Stimulated activated CD4-positive, alpha-beta T cell treated with anti-CD3 and anti-CD28 coated beads, Interleukin-1b, Interleukin-23, amount 100 ng/mL, for 4 hours (primary cell): ENCODE measurements at regions not wholly inside any gene's neighbourhood (a gene's known extent, or its start where the extent isn't known, plus 50 kb on each side); places are given as distances from the start of the nearest gene placed in this dataset.
A peak's percentile ranks its signal among the peaks of the same experiment; 100 is the strongest.
"Not testable (repeated sequence)": the region's sequence is repeated elsewhere in the genome, so short reads cannot be mapped to it uniquely, and the experiment has no call there.

ENCODE experiments used
- DNase-seq, 2 donors: peaks; one replicate each; pipeline ENCODE4 v3.0.0-alpha.2; 2020; ENCODE audit warnings: low read depth in 2 of 2

DNA sequence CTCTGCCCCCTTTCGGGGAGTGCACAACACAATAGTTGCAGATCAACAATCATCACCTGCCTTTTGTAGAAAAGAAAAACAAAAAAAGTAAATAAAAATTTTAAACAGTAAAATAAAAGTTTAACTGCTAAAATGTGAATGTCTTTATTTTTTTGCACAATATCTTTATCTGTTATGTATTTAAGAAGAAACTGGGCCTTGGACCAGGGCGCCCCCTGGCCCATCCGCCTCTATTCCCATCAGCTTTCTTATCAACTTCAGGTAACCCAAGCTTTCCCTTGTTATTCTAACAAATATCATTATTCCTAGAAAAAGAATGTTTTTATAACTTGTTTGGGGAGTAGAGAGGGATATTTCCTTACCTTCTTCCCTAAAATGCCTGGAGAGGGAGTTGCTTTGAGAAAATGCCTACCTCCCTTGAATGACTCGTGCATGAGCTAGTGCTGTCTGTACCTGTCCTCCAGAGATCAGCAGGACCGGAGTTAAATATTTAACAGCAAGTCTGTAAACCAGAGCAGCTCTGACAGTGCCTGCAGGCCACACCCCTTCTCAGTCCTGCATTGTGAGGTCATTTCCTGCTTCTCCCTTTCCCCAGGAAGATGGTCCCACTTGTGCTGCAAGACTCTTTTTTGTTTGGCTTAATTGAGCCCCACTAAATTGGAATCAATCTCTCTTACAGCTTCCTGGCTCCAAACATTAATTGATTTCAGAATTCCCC, 192.8 kb upstream of the RGS6 start:
- no peak for DNase-seq

DNA sequence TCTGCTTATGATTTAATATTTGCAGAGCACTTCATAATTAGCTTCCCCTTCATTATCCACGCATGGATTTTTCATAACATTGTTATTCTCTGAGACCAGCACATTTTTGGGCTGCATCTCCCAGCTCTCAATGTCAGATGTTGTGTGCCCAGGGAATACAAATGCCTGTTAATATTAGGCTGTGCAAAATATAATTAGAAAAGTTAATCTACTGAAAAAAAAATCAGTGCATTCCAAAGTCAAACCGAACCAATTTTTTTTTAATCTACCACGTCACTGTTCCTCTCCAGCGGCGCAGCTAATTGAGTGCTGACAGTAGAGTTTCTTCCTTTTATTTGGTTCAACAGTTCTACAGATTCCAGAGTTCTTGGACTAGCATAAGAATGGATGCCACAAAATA, 191.0 kb upstream of the RGS6 start:
- no peak for DNase-seq

DNA sequence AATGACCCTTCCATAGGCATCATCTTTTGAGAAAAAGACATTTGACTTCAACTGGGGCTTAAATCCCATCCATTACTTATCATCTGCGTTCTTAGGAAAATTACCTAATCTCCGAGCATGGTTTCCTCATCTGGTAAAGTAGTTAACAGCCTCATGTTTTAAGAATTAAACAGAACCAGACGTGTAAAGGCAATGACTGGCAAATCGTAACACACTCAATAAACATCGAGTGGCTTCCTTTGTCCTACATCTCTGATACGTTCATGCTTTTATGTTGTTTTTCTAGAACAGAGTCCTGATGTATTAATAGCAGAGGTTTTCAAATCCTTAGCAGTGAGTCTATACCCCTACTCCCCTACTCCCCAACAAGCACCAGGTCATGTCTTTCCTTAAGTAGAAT, 189.7 kb upstream of the RGS6 start:
- no peak for DNase-seq

DNA sequence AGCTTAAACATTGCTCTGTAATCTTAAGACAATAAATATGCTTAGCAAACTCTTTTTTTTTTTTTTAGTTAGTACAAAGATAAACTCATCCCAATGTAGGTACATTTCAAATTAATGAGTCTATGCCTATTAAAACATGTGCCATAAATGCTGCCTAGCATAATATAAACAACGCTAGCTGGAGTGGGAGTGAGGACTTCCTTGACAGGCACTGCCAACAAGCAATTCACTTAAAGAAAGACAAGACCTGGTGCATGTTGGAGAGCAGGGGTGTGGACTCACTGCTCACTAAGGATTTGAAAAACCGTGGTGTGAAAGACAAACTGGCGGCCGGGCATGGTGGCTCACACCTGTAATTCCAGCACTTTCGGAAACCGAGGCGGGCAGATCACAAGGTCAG, 187.2 kb upstream of the RGS6 start:
- DNase-seq: no peak

DNA sequence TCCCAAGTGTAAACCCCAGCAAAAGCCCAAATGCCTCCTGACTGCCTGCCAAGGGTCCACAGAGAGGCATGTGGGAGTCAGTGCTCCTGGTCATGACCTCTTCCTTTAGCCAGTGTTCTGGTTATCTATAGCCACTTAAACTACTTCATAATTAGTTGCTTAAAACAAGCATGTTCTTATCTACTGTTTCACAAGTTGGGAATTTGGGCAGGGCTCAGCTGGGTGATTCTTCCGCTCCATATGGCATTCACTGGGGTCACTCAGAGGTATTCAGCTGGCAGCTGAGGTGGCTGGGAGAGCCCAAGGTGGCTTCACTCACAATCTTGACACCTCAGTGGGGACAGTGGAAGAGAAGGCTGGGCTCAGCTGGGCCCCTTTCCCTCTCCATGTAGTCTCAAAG, 184.0 kb upstream of the RGS6 start:
- DNase-seq: no peak

DNA sequence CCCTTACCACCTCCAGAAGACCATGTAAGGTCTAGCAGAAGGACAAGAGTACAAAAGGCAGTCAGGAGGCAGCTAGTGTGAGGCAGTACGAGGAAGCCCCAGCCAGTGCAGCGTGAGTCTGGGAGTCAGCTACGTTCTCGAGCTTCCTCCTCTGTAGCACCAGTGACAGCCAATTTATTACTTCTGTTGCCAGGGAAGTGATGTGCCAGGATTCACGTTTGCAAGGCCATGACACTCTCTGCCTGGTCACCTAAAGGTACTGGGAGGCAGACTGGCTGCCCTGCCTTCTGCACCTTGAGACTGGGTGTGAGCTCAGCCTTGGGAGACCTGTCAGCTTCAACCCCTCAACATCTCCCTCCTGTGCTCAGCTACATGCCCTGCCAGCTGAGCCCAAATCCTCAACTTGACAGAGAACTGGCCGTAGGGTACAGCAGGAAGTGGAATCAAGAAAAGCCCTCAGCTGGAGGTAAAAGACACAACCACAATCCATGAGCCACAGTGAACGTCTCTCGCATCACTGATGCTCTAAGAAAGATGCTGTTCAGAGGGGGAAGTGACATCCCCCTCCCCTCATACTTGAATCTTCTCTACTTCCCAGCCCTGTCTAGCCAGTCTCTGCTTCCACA, 182.5 kb upstream of the RGS6 start:
- no peak for DNase-seq

DNA sequence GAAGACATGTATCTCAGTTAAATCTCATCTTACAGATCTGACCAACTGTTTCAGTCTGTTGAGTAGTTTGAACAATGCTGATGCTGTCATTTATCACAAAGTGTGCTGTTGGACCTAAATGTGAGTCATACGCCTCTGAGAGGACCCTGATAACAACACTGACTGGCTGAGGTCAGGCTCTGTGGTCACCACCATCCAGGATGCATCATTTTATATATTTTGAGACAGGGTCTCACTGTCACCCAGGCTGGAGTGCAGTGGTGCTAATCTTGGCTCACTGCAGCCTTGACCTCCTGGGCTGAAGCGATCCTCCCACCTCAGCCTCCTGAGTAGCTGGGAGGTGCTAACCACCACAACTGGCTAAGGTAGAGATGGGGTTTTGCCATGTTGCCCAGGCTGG, 181.0 kb upstream of the RGS6 start:
- no peak for DNase-seq

DNA sequence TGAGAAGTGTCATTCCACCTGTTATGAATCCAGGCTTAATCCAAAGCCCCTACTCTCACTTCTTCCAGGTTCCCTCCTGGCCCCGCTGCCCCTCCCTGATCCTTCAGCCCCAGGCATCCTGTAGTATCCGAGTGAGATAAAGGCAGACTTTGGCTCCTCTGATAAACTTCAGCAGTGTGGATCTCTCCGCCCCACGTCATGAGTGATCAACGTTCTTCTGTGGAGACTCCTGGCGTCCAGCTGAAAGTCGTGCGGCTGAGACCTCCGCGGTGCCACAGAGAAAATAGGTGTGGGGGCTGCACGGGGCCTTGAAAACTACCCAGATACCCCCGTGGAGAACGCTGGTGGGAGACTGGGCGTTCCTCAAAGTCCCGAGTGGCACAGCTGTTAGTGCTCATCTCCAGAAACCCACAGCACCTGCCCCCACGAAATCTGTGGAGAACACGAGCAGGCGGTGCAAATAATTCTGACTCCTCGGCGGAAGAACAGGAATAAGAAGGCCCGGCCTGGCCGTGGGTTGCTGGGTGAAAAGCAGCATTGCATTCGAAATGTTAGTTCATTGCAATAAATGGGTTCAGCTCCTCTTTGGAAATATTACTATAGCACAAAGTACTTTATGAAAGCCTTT, 180.0 kb upstream of the RGS6 start:
- no peak for DNase-seq

DNA sequence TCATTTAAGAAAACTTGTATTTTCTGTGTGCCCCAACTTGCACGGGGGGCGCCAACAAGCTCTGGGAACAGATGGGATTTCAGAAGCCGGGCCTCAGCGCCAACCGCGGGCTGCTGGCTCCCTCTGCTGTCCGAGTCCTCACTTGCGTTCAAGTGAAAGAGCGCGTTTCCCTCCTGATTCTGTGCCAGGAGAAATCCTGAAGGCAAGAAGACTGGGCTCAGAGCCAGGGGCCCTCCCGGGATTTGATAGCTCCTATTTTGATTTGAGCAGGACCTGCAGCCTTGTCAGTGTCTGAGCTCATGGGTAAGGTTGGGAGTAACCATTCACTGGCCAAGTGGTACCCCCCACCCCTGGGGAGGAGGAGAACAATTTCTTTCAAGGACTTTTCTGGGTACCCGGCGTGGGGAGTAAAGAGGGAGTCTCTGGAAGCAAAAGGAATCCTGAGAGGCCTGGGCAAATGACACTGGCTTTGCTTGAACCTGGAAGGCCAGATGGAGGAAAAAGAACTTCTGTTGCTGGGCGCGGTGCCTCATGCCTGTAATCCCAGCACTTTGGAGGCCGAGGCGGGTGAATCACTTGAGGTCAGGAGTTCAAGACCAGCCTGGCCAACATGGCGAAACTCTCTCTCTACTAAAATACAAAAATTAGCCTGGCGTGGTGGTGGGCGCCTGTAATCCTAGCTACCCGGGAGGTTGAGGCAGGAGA, 179.0 kb upstream of the RGS6 start:
- DNase-seq: peak; percentile 56 to 66

DNA sequence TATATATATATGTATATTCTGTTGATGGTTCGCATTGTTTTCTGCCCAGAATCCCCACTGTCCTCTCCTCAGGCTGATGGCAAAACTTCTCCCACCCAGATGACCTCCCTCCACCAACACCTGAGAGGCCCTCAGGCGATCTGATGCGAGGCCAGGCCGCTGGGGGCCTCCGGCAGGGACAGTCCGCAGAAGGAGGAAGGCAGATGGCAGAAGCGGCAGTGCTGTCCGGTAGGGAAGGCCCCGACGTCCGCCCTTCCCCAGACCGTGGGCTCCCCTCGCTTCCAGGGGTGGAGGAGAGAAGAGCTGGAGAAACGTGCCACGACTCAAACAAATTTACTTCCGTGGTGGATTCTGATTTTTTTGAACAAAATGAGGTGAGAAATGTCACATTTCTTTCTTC, 178.3 kb upstream of the RGS6 start:
- DNase-seq: no peak

DNA sequence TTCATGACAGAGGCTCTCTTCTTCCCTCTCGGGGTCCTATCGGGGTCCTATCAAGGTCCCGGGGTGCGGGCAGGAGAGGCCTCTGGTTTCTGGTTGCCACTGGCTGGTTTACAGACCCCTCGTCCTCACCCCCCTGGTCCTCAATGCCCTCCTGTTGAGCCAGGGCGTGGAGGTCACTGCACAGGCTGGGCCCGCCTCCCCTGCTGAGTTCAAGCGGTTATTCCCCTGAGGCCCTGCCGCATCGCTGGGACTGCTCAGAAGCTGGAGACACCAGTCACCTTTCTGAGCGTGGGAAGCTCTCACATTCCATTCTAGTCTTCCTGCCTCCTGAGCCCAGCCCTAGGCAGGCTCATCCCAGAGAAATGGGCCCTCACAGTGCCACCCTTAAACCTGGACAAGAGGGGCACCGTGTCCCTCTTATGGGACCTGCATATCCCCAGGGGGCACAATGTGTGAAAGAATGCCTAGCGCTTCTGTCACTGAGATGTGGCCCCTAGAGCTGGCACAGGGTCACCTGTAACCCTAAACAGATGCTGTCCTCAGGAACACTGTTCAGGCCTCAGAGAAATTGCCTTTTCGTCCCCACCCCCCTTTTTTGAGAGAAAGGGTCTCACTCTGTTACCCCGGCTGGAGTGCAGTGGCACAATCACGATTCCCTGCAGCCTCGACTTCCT, 177.7 kb upstream of the RGS6 start:
- DNase-seq: no peak

DNA sequence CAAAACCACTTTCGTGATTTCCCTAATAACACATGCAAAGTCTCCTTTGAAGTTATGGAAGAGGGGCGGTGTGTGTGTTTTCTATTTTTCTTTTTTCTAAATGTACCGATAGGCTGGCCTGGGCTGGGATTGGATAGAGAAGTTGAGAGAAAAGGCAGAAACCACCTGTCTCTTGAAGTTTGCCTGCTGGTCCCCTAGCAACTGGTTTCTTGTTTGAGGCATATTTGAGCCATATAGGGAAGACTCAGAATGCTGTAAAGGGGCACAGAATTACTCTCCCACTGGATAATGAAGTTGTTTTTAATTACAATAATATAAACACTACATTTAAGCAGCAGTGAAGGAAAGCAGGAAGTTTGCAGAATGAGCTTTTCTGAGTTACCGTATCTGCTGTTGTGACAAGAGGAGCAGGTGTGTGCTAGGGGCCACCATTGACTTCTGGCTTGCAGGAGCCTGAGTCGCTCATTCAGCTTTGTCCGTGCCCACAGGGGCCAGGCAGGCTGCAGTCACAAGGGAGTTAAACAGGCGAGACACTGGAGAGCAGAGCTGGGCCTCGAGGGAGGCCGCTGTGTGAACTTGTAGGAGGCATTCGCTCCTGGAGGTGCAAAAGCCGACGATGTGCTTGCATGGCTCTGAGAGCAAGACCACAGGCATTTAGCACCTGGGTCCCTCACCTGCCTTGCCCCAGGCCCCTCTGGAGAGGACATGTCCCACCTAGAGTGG, 173.8 kb upstream of the RGS6 start:
- DNase-seq: no peak

DNA sequence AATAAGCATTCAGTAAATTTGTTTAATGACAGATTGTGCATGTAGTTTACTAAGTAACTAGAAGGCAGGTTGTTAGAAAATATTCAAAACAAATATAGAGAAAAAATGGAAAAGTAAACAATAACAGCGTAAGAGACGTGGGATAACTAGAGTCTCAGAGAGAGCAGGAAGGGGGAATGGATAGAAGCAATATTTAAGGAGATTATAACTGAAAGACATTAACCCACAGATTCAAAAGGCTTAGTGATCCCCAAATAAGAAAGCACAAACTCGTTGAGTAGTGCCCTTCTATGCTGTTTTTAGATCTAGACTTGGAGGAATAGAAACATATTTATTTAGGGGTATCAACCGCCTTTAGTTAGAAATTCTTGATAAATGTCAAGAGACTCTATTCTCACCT, 169.7 kb upstream of the RGS6 start:
- DNase-seq: no peak

DNA sequence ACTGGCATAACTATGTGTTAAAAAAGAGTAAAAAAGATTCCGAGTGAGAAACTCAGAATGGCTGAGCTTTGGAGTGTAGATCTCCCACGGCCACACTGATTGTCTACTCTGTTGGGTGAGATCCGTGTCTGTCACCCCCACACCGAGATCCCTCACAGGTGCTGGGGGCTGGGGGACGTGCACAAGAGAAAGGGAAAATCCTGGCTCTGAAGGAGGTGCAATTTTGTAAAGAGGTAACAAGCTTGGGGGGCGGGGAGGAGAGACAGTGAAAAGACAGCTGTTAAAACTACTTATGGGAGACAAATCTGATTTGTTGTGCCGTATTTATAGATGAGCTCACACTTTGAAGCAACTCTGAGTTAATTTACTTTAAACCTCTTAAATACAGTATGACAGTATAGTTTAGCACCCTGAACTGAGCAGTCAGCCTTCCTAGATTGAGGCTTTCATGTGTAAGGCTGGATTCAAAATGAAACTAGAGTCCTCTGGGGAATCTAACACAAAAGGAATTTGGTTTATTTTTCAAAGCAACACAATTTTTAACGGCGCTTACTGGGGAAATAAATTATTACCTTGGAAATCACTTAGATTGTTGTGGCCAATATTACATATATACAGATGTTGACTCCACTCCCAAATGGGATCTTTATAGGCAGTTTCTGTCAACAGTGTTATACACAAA, 167.4 kb upstream of the RGS6 start:
- no peak for DNase-seq

DNA sequence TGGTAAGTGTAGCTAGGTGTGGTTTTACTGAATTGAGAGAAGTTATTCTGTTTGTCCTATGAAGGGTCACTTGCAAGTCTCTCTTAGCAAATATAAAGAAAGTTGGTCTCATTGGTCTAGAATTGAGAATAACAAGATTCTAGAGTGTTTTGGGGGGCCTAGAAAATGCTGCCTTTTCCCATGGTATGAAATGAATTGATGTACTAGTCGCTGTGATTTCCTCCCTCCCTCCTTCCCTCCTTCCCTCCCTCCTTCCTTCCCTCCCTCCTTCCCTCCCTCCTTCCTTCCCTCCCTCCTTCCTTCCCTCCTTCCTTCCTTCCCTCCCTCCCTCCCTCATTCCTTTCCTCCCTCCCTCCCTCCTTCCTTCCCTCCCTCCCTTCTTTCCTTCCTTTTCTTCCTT, 166.7 kb upstream of the RGS6 start:
- no peak for DNase-seq

DNA sequence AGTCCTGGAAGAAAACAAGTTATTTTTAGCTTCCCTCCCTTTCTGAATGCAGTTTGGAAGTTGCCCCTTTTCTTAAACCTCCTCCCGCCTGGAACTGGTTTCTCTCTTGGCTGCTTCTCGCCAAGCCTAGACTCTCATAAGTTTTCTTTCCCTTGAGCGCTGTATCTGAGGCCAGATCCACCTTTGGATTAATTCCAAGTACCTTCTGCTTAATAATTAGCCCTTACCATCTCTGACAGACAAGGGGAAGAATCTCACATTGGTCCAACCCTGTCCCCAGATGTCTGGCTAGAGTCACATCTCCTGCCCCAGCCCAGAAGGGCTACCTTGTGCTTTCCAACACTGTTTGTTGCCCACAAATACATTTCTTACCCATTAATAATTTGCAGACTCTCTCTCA, 161.8 kb upstream of the RGS6 start:
- no peak for DNase-seq

DNA sequence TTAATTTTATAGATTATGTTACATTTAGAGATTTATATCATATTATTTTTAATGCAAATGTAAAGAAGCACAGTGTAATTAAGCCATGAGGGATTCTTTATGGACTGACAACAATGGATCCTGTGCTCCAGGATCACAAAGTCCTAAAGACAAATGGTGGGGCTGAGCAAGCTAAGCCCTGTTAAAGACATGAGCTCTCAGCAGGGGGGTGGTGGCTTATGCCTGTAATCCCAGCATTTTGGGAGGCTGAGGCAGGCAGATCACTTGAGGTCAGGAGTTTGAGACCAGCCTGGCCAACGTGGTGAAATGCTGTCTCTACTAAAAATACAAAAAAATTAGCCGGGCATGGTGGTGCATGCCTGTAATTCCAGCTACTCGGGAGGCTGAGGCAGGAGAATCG, 160.8 kb upstream of the RGS6 start:
- not testable (repeated sequence) for DNase-seq

DNA sequence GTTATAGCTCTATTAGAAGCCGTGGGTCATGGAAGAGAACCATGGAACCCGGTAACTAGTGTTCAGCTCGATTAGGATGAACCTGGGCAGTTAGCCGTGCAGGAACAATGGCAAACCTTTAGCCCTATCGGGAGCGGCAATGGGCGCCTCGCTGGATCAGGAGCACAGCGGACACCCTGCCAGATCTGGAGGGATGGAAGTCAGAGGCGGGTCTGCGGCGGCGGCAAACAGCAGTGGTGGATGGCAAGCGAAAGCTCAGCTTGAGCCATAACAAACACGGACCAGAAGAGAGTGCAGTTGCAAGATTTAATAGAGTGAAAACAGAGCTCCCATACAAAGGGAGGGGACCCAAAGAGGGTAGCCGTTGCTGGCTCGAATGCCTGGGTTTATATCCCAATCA, 160.2 kb upstream of the RGS6 start:
- DNase-seq: not testable (repeated sequence)

DNA sequence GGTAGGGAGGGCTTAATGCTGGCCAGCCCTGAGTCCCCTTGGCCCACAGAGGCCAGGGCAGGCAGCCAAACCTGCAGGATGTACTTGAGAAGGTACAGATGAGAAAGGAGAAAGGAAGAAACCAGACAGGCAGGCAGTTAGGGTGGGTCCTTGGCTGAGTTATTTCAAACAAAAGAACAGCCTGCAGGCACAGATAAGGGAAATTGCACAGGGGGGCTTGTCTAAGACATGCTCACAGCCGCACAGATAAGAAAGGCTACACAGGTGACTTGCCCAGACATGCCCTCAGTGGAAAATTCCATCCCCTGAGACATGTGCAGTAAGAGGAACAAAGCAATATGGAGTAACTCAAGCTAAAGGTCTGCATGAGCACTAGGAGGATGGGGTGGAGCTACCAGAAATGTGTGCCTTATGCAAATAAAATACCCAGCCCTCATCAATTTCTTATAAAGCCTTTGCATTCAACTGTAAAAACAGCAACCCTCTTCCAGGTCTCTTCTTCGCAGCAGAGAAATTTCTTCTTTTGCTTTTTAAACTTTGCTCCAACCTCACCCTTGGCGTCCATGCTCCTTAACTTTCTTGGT, 158.2 kb upstream of the RGS6 start:
- DNase-seq: no peak

DNA sequence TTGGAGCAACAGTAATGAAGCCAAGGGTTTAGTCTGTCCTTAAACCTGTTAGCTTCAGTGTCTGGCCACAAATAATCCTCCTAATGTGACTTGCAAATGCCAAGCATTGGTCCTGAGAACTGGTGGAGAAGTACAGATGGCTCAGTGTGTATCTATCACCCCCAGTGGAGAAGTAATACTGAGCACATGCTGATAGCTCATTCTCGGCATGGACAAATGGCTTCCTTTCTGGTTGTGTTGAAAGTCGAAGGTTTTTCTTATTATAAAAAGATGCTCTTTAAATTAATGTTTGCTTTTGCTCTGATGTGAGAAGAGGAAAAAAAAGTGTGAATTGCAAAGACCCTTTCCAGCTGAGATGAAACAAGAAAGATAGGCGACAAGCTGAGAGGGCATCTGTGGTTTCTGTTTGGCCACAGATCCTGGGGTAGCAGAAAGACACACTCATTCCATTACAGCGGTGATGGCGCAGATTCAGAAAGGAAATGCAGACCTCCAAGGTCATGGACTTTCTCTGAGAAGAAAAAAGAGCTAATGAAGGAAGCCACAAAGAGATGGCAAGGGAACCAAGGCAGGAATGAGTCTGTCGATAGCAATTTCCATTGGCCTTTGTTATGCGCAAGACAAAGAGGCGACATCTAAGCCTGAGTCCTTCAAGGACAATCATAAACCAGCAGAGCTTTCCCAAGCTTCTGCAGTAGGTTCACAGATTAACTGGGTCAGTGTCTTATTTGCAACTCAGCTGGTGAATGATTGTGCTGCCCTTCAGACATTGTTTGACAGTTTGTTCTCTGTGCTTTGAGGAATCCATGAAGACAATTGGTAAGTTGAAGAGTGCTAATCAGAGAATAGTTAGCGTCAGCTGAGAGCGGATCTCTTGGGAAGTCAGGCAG, 155.5 kb upstream of the RGS6 start:
- no peak for DNase-seq
